ENCODE measurements at regions not wholly inside any gene's neighbourhood (a gene's known extent, or its start where the extent isn't known, plus 50 kb on each side); places are given as distances from the start of the nearest gene placed in this dataset.

- Histone ChIP-seq H3K27me3 (ENCODE audit: control insufficient read depth, insufficient read depth, low read length) (no peaks in the 10 kb centered on the region), H3K4me3 (ENCODE audit: insufficient read depth, low read depth, low read length) (no peak overlapping the region), H3K36me3 (replicated peaks; ENCODE audit: control insufficient read depth, insufficient read depth, low read length) (no peaks in the 10 kb centered on the region)
- DNase-seq = no peak
Observed at GRCh38 chr1:222370081-222370912, 177.6 kb downstream of the HHIPL2 start.

GRCh38 chr1:222369148-222369547 is 178.8 kb downstream of the HHIPL2 start:
- no peak overlapping the region for H3K4me3 ChIP-seq (ENCODE audit: insufficient read depth, low read depth, low read length)
- H3K27me3 ChIP-seq (ENCODE audit: control insufficient read depth, insufficient read depth, low read length) = no peaks in the 10 kb centered on the region
- no peak for DNase-seq
- H3K36me3 ChIP-seq (replicated peaks; ENCODE audit: control insufficient read depth, insufficient read depth, low read length) = no peaks in the 10 kb centered on the region

GRCh38 chr1:222358100-222358499 is 189.8 kb downstream of the HHIPL2 start:
- DNase-seq = no peak
- H3K27me3 ChIP-seq (ENCODE audit: control insufficient read depth, insufficient read depth, low read length) = no peaks in the 10 kb centered on the region
- no peak overlapping the region for H3K4me3 ChIP-seq (ENCODE audit: insufficient read depth, low read depth, low read length)
- no peaks in the 10 kb centered on the region for H3K36me3 ChIP-seq (replicated peaks; ENCODE audit: control insufficient read depth, insufficient read depth, low read length)

GRCh38 chr1:222357252-222357651 is 190.7 kb downstream of the HHIPL2 start:
- Histone ChIP-seq H3K4me3 (ENCODE audit: insufficient read depth, low read depth, low read length) (no peak overlapping the region), H3K27me3 (ENCODE audit: control insufficient read depth, insufficient read depth, low read length) (no peaks in the 10 kb centered on the region), H3K36me3 (replicated peaks; ENCODE audit: control insufficient read depth, insufficient read depth, low read length) (no peaks in the 10 kb centered on the region)
- no peak for DNase-seq

- Histone ChIP-seq H3K4me3 (ENCODE audit: insufficient read depth, low read depth, low read length) (no peak overlapping the region), H3K27me3 (ENCODE audit: control insufficient read depth, insufficient read depth, low read length) (no peaks in the 10 kb centered on the region), H3K36me3 (replicated peaks; ENCODE audit: control insufficient read depth, insufficient read depth, low read length) (no peaks in the 10 kb centered on the region)
- DNase-seq = no peak
Observed at GRCh38 chr1:222347627-222348026, 200.3 kb downstream of the HHIPL2 start.

GRCh38 chr1:222346955-222347354 is 200.9 kb downstream of the HHIPL2 start:
- Histone ChIP-seq H3K27me3 (ENCODE audit: control insufficient read depth, insufficient read depth, low read length) (no peaks in the 10 kb centered on the region), H3K4me3 (ENCODE audit: insufficient read depth, low read depth, low read length) (no peak overlapping the region), H3K36me3 (replicated peaks; ENCODE audit: control insufficient read depth, insufficient read depth, low read length) (no peaks in the 10 kb centered on the region)
- no peak for DNase-seq

GRCh38 chr1:222339376-222339947 is 208.4 kb downstream of the HHIPL2 start:
- DNase-seq = no peak
- H3K27me3 ChIP-seq (ENCODE audit: control insufficient read depth, insufficient read depth, low read length) = no peaks in the 10 kb centered on the region
- no peaks in the 10 kb centered on the region for H3K36me3 ChIP-seq (replicated peaks; ENCODE audit: control insufficient read depth, insufficient read depth, low read length)
- no peak overlapping the region for H3K4me3 ChIP-seq (ENCODE audit: insufficient read depth, low read depth, low read length)

- no peak for DNase-seq
- Histone ChIP-seq H3K4me3 (ENCODE audit: insufficient read depth, low read depth, low read length) (no peak overlapping the region), H3K27me3 (ENCODE audit: control insufficient read depth, insufficient read depth, low read length) (no peaks in the 10 kb centered on the region), H3K36me3 (replicated peaks; ENCODE audit: control insufficient read depth, insufficient read depth, low read length) (no peaks in the 10 kb centered on the region)
Observed at GRCh38 chr1:222335586-222335985, 212.3 kb downstream of the HHIPL2 start.

GRCh38 chr1:222334026-222334680 is 213.8 kb downstream of the HHIPL2 start:
- Histone ChIP-seq H3K27me3 (ENCODE audit: control insufficient read depth, insufficient read depth, low read length) (no peaks in the 10 kb centered on the region), H3K36me3 (replicated peaks; ENCODE audit: control insufficient read depth, insufficient read depth, low read length) (no peaks in the 10 kb centered on the region), H3K4me3 (ENCODE audit: insufficient read depth, low read depth, low read length) (no peak overlapping the region)
- no peak for DNase-seq

GRCh38 chr1:222331765-222332164 is 216.1 kb downstream of the HHIPL2 start:
- H3K27me3 ChIP-seq (ENCODE audit: control insufficient read depth, insufficient read depth, low read length) = no peaks in the 10 kb centered on the region
- no peaks in the 10 kb centered on the region for H3K36me3 ChIP-seq (replicated peaks; ENCODE audit: control insufficient read depth, insufficient read depth, low read length)
- no peak for DNase-seq
- H3K4me3 ChIP-seq (ENCODE audit: insufficient read depth, low read depth, low read length) = no peak overlapping the region

- no peak for DNase-seq
- Histone ChIP-seq H3K27me3 (ENCODE audit: control insufficient read depth, insufficient read depth, low read length) (no peaks in the 10 kb centered on the region), H3K4me3 (ENCODE audit: insufficient read depth, low read depth, low read length) (no peak overlapping the region), H3K36me3 (replicated peaks; ENCODE audit: control insufficient read depth, insufficient read depth, low read length) (no peaks in the 10 kb centered on the region)
Observed at GRCh38 chr1:222331340-222331739, 216.6 kb downstream of the HHIPL2 start.

GRCh38 chr1:222329493-222330045 is 218.3 kb downstream of the HHIPL2 start:
- no peak for DNase-seq
- Histone ChIP-seq H3K27me3 (ENCODE audit: control insufficient read depth, insufficient read depth, low read length) (no peaks in the 10 kb centered on the region), H3K36me3 (replicated peaks; ENCODE audit: control insufficient read depth, insufficient read depth, low read length) (no peaks in the 10 kb centered on the region), H3K4me3 (ENCODE audit: insufficient read depth, low read depth, low read length) (no peak overlapping the region)

GRCh38 chr1:222326710-222327036 is 221.2 kb downstream of the HHIPL2 start:
- H3K27me3 ChIP-seq (ENCODE audit: control insufficient read depth, insufficient read depth, low read length) = no peaks in the 10 kb centered on the region
- no peak for DNase-seq
- no peaks in the 10 kb centered on the region for H3K36me3 ChIP-seq (replicated peaks; ENCODE audit: control insufficient read depth, insufficient read depth, low read length)
- H3K4me3 ChIP-seq (ENCODE audit: insufficient read depth, low read depth, low read length) = no peak overlapping the region

- no peak for DNase-seq
- Histone ChIP-seq H3K27me3 (ENCODE audit: control insufficient read depth, insufficient read depth, low read length) (no peaks in the 10 kb centered on the region), H3K4me3 (ENCODE audit: insufficient read depth, low read depth, low read length) (no peak overlapping the region), H3K36me3 (replicated peaks; ENCODE audit: control insufficient read depth, insufficient read depth, low read length) (no peaks in the 10 kb centered on the region)
Observed at GRCh38 chr1:222326006-222326709, 221.7 kb downstream of the HHIPL2 start.

All from H7 (cell line).